HCT116 (cell line): ENCODE measurements at regions not wholly inside any gene's neighbourhood (a gene's known extent, or its start where the extent isn't known, plus 50 kb on each side); places are given as distances from the start of the nearest gene placed in this dataset.

Experiments used
- POLR2A ChIP-seq: IDR thresholded peaks from 2 replicates; pipeline ENCODE4 v1.7.0; 2011; ENCODE audit warnings: borderline replicate concordance; ENCODE audit not compliant: insufficient read depth, insufficient read length; ENCODE audit errors: extremely low read depth
- SP1 ChIP-seq: IDR thresholded peaks from 2 replicates; pipeline ENCODE4 v1.6.1; 2012; ENCODE audit warnings: low read depth
- TCF7L2 ChIP-seq: IDR thresholded peaks from 2 replicates; pipeline ENCODE4 v1.7.0; 2011; ENCODE audit warnings: borderline replicate concordance, inconsistent platforms; ENCODE audit not compliant: insufficient read depth, insufficient read length; ENCODE audit errors: extremely low read depth
- ZNF274 ChIP-seq: fragments of 200-500 bp; sonication (Bioruptor generic); IDR thresholded peaks from 2 replicates; pipeline ENCODE4 v1.6.1; 2014; ENCODE audit warnings: mild to moderate bottlenecking, low read depth, low read length, inconsistent platforms
- TF ChIP-seq, protein P1 (sequence below), 3 experiments: fragments of 200-600 bp in 1 of 3; sonication (generic) in 1 of 3; IDR thresholded peaks in 2 of 3; conservative IDR thresholded peaks in 1 of 3; 2 replicates each; pipeline ENCODE4 v1.5.1; 2012 to 2017; ENCODE audit warnings: low read depth in 2 of 3, low read length in 2 of 3, antibody characterized with exemption in 1 of 3, borderline replicate concordance in 1 of 3, control low read depth in 1 of 3, mild to moderate bottlenecking in 1 of 3, mixed read lengths in 1 of 3, mixed run types in 1 of 3, moderate library complexity in 1 of 3; ENCODE audit not compliant: insufficient read depth in 1 of 3
- TF ChIP-seq, protein P2 (sequence below): IDR thresholded peaks from 2 replicates; pipeline ENCODE4 v1.6.1; 2011; ENCODE audit warnings: mild to moderate bottlenecking, low read length, moderate library complexity; ENCODE audit not compliant: insufficient replicate concordance; ENCODE audit errors: extremely low read depth

DNA sequence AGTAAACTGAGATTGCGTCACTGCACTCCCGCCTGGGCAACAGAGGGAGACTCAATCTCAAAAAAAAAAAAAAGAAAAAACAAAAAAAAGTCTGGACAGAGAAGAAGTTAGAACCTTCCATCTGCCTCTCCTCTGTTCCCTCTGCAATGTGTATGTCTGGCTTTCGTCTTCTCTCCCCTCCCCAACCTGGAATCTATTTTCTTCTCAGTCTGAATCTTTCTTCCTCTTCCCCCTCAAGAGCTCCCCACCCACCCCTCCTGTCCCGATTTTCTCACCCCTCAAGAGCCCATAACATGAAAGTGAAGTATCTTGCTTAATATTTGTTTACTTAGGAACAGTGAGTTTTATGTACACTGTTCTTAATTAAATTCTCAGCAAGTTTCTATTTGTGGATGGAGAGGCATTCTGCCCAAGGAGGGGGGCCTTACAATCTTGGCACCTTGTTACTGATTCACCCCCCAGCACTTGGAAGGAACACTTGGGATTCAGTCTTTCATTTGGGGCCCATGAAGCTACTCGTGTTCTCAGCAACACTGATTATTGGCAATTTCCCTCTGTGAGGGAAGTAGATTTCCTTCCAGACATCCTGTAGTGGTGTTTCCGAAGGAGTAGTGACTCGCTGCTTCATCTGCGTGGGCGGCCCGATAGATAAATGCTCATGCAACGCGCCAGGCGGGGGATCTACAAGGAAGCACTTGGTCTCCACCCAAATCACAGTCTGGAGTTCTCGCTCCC is 69.3 kb upstream of the SRSF6 start:
- TF ChIP-seq, protein P1, sequence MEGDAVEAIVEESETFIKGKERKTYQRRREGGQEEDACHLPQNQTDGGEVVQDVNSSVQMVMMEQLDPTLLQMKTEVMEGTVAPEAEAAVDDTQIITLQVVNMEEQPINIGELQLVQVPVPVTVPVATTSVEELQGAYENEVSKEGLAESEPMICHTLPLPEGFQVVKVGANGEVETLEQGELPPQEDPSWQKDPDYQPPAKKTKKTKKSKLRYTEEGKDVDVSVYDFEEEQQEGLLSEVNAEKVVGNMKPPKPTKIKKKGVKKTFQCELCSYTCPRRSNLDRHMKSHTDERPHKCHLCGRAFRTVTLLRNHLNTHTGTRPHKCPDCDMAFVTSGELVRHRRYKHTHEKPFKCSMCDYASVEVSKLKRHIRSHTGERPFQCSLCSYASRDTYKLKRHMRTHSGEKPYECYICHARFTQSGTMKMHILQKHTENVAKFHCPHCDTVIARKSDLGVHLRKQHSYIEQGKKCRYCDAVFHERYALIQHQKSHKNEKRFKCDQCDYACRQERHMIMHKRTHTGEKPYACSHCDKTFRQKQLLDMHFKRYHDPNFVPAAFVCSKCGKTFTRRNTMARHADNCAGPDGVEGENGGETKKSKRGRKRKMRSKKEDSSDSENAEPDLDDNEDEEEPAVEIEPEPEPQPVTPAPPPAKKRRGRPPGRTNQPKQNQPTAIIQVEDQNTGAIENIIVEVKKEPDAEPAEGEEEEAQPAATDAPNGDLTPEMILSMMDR (IDR thresholded peaks at IDR 0.05 in 2 of 3, conservative IDR thresholded peaks at IDR 0.05 in 1 of 3; ENCODE audit: borderline replicate concordance in 1 of 3, insufficient read depth in 1 of 3, low read depth in 2 of 3, low read length in 2 of 3), result no peak
- TF ChIP-seq TCF7L2 (no peak), SP1 (no peak), POLR2A (no peak), ZNF274 (no peak)
- TF ChIP-seq, protein P2, sequence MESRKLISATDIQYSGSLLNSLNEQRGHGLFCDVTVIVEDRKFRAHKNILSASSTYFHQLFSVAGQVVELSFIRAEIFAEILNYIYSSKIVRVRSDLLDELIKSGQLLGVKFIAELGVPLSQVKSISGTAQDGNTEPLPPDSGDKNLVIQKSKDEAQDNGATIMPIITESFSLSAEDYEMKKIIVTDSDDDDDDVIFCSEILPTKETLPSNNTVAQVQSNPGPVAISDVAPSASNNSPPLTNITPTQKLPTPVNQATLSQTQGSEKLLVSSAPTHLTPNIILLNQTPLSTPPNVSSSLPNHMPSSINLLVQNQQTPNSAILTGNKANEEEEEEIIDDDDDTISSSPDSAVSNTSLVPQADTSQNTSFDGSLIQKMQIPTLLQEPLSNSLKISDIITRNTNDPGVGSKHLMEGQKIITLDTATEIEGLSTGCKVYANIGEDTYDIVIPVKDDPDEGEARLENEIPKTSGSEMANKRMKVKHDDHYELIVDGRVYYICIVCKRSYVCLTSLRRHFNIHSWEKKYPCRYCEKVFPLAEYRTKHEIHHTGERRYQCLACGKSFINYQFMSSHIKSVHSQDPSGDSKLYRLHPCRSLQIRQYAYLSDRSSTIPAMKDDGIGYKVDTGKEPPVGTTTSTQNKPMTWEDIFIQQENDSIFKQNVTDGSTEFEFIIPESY, result no peak
